ENCODE measurements at regions not wholly inside any gene's neighbourhood (a gene's known extent, or its start where the extent isn't known, plus 50 kb on each side); places are given as distances from the start of the nearest gene placed in this dataset.
"Not testable (repeated sequence)": the region's sequence is repeated elsewhere in the genome, so short reads cannot be mapped to it uniquely, and the experiment has no call there.

DNA sequence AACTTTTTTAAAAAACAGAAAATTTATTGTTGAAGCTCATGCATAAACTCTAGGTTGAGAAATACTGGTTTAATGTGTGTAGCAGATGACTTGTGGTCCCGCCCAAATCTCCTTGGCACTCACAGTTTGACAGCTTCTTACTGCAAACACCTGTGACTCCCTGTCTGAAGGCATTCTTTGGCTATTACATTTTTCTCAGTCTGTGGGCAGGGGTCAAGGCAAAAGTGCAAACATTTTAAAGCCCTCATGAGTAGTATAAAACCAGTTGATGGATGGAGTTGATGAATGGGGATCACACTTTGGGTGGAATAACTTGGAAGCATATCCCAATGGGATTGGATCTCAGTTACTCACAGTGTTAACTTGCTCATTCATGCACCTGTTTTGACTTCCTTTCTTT is 1007.0 kb upstream of the NUDT12 start:
- Histone ChIP-seq H3K4me1 (ENCODE audit: control insufficient read depth, insufficient read depth, low read length) (no peaks in the 10 kb centered on the region), H3K9ac (ENCODE audit: low read length in 2 of 2) (no peak overlapping the region), H3K4me3 (ENCODE audit: low read length in 2 of 2) (no peak overlapping the region), H3K27me3 (ENCODE audit: control insufficient read depth in 1 of 2, insufficient read depth in 2 of 2, low read length in 2 of 2) (no peaks in the 10 kb centered on the region), H3K27ac (ENCODE audit: low read length) (no peak overlapping the region), H3K9me3 (ENCODE audit: control insufficient read depth in 2 of 2, low read length in 2 of 2) (no peaks in the 10 kb centered on the region), H3K36me3 (ENCODE audit: control insufficient read depth in 2 of 2, insufficient read depth in 2 of 2, low read length in 2 of 2) (no peaks in the 10 kb centered on the region)

DNA sequence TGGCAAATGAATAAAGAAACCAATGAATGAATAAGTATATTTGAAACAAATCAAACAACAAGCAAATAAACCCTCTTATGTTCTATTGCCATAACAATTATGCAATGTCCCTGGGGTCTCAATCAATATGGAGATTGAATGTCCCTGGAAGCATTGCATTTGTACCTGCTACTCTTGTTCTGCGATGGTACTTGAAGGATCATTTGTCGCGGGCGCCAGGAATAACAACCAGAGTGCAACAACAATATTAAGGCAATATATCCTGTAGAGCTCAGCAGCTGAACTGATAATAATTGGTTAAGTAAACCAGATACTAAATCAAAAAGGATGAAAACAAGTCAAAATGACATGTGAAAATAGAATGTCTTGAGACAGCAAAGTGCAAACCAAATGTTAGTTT is 1001.9 kb upstream of the NUDT12 start:
- H3K4me3 ChIP-seq (ENCODE audit: low read length in 2 of 2): no peak overlapping the region
- no peaks in the 10 kb centered on the region for H3K36me3 ChIP-seq (ENCODE audit: control insufficient read depth in 2 of 2, insufficient read depth in 2 of 2, low read length in 2 of 2)
- no peak overlapping the region for H3K9ac ChIP-seq (ENCODE audit: low read length in 2 of 2)
- H3K27me3 ChIP-seq (ENCODE audit: control insufficient read depth in 1 of 2, insufficient read depth in 2 of 2, low read length in 2 of 2): no peaks in the 10 kb centered on the region
- no peaks in the 10 kb centered on the region for H3K4me1 ChIP-seq (ENCODE audit: control insufficient read depth, insufficient read depth, low read length)
- H3K9me3 ChIP-seq (ENCODE audit: control insufficient read depth in 2 of 2, low read length in 2 of 2): no peaks in the 10 kb centered on the region
- H3K27ac ChIP-seq (ENCODE audit: low read length): no peak overlapping the region

DNA sequence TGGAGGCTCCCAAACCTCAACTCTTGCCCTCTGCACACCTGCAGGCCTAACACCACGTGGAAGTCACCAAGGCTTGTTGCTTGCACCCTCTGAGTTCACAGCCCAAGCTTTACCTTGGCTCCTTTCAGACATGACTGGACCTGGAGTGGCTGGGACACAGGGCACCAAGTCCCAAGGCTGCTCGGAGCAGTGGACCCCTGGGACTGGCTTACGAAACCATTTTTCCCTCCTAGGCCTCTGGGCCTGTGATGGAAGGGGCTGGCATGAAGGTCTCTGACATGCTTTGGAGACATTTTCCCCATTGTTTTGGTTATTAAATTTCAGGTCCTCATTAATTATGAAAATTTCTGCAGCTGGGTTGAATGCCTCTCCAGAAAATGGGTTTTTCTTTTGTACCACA is 994.4 kb upstream of the NUDT12 start:
- Histone ChIP-seq H3K36me3 (ENCODE audit: control insufficient read depth in 2 of 2, insufficient read depth in 2 of 2, low read length in 2 of 2) (no peaks in the 10 kb centered on the region), H3K4me1 (ENCODE audit: control insufficient read depth, insufficient read depth, low read length) (no peaks in the 10 kb centered on the region), H3K27ac (ENCODE audit: low read length) (no peak overlapping the region), H3K4me3 (ENCODE audit: low read length in 2 of 2) (no peak overlapping the region), H3K27me3 (ENCODE audit: control insufficient read depth in 1 of 2, insufficient read depth in 2 of 2, low read length in 2 of 2) (no peaks in the 10 kb centered on the region), H3K9ac (ENCODE audit: low read length in 2 of 2) (no peak overlapping the region), H3K9me3 (ENCODE audit: control insufficient read depth in 2 of 2, low read length in 2 of 2) (no peaks in the 10 kb centered on the region)

DNA sequence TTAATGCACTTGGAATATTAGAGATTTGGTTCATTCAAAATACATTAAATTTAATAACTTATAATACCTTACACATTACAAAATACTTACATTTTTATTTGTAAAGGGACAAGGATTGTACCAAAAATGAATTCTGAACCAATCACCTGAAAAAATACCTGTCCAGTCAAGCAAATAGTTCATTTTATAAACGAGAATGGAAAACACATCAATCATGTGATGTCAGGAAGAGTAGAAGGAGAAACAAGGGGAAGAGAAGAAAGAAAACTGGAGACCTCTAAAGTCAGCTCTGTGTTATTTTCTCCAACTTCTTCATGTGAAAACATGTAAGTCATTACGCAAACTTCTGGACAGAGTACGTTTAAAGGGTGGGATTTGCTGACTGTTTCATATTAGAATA is 989.0 kb upstream of the NUDT12 start:
- no peak overlapping the region for H3K27ac ChIP-seq (ENCODE audit: low read length)
- H3K36me3 ChIP-seq (ENCODE audit: control insufficient read depth in 2 of 2, insufficient read depth in 2 of 2, low read length in 2 of 2): no peaks in the 10 kb centered on the region
- H3K4me3 ChIP-seq (ENCODE audit: low read length in 2 of 2): no peak overlapping the region
- H3K4me1 ChIP-seq (ENCODE audit: control insufficient read depth, insufficient read depth, low read length): no peaks in the 10 kb centered on the region
- no peak overlapping the region for H3K9ac ChIP-seq (ENCODE audit: low read length in 2 of 2)
- no peaks in the 10 kb centered on the region for H3K9me3 ChIP-seq (ENCODE audit: control insufficient read depth in 2 of 2, low read length in 2 of 2)
- no peaks in the 10 kb centered on the region for H3K27me3 ChIP-seq (ENCODE audit: control insufficient read depth in 1 of 2, insufficient read depth in 2 of 2, low read length in 2 of 2)

DNA sequence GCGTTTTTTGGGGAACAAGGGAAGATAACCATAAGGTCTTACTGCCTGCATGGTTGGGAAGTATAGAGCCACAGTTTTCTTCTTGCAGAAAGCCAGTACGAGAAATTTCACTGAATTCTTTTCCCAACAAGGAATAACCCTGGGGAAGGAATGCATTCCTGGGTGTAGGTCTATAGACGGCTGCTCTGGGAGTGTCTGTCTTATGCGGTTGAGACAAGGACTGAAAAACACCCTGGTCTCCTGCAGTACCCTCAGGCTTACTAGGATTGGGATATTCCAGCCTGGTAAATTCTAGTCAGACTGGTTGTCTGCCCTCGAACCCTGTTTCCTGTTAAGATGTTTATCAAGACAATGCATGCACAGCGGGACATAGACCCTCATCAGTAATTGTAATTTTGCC is 984.3 kb upstream of the NUDT12 start:
- not testable (repeated sequence) for H3K4me3 ChIP-seq (ENCODE audit: low read length in 2 of 2); H3K4me1 ChIP-seq (ENCODE audit: control insufficient read depth, insufficient read depth, low read length); H3K27me3 ChIP-seq (ENCODE audit: control insufficient read depth in 1 of 2, insufficient read depth in 2 of 2, low read length in 2 of 2); H3K36me3 ChIP-seq (ENCODE audit: control insufficient read depth in 2 of 2, insufficient read depth in 2 of 2, low read length in 2 of 2); H3K9ac ChIP-seq (ENCODE audit: low read length in 2 of 2); H3K9me3 ChIP-seq (ENCODE audit: control insufficient read depth in 2 of 2, low read length in 2 of 2); H3K27ac ChIP-seq (ENCODE audit: low read length)

DNA sequence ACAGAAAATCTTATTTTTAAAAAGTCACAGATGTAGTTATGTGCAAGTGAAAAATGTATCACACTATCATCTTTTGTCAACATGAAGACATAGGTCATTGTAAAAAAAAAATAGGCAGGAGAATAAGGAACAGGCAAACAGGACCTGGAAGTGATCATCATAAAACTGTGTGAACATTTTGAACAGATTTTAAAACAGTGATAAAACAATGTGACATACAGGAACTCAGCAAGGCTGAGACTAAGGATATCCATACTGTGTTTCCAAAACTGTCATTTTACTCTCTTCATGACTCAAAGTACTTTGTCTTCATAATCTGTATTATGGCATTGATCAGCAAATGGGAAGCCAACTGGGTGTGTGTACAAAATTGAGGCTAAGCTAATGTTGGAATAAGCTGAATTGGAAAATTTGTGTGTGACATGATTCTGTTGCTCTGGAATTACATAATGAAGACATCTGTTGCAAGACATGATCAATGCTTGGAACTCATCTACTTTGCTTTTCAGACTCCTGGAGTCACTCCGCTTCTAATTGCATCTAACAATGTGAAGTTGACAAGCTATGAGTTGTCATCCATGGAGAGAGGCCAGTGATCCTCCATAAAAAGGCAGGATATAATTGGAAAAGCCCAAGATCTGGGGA is 978.7 kb upstream of the NUDT12 start:
- Histone ChIP-seq H3K27ac (ENCODE audit: low read length) (no peak overlapping the region), H3K4me3 (ENCODE audit: low read length in 2 of 2) (no peak overlapping the region), H3K36me3 (ENCODE audit: control insufficient read depth in 2 of 2, insufficient read depth in 2 of 2, low read length in 2 of 2) (no peaks in the 10 kb centered on the region), H3K9ac (ENCODE audit: low read length in 2 of 2) (no peak overlapping the region), H3K9me3 (ENCODE audit: control insufficient read depth in 2 of 2, low read length in 2 of 2) (no peaks in the 10 kb centered on the region), H3K4me1 (ENCODE audit: control insufficient read depth, insufficient read depth, low read length) (no peaks in the 10 kb centered on the region), H3K27me3 (ENCODE audit: control insufficient read depth in 1 of 2, insufficient read depth in 2 of 2, low read length in 2 of 2) (no peaks in the 10 kb centered on the region)

DNA sequence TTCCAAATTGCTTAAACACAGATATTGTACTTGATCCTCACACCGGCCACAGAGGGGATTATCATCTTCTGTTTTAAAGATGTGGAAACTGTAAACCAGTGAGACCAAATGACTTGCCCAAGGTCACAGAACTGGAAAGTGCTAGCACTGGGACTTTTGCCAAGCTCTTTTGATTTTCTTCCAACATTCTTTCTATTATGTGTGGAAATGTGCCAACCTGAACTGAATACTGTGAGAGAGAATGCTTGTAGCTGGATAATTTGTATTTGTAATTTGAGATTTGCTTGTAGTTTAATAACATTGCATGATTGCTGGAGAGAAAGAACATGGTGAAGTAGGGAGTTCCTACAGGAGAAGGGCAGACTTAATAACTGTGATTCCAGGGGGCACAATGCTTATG is 977.9 kb upstream of the NUDT12 start:
- no peak overlapping the region for H3K27ac ChIP-seq (ENCODE audit: low read length)
- no peaks in the 10 kb centered on the region for H3K9me3 ChIP-seq (ENCODE audit: control insufficient read depth in 2 of 2, low read length in 2 of 2)

DNA sequence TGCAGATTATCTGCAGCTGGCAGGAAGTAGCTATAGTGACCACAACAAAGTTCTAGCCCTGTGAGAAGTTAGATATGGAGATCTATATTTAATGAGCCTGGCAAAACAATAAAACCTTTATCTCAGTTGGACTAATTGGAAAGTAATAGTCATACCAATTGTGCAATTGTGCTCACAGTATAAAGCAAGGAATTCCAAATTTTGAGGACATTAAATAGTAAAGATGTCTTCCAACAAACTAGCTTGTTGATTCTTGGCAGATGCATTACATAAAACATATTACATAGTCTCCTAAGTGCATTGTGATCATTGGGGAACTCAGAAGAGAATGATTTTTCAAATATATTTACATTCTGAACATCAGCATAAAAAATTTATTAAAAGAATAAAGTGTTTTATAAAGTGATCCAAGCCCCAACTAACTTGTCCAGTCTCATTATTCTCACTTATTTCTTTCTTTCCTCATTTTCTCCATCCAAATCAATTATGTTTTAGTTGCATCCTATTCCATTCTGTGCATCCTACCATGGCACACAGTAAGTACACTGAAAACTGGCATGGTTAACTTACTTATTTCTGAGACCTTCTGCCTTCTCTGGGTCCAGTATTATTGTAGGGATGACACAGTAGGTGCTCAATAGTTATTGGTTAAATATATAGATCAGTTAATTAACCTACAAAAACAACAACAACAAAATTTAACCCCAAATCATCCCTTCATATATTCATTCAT is 977.2 kb upstream of the NUDT12 start:
- no peaks in the 10 kb centered on the region for H3K36me3 ChIP-seq (ENCODE audit: control insufficient read depth in 2 of 2, insufficient read depth in 2 of 2, low read length in 2 of 2)
- H3K9me3 ChIP-seq (ENCODE audit: control insufficient read depth in 2 of 2, low read length in 2 of 2): no peaks in the 10 kb centered on the region
- no peak overlapping the region for H3K27ac ChIP-seq (ENCODE audit: low read length)
- no peak overlapping the region for H3K9ac ChIP-seq (ENCODE audit: low read length in 2 of 2)
- H3K27me3 ChIP-seq (ENCODE audit: control insufficient read depth in 1 of 2, insufficient read depth in 2 of 2, low read length in 2 of 2): no peaks in the 10 kb centered on the region
- H3K4me3 ChIP-seq (ENCODE audit: low read length in 2 of 2): no peak overlapping the region
- H3K4me1 ChIP-seq (ENCODE audit: control insufficient read depth, insufficient read depth, low read length): no peaks in the 10 kb centered on the region

More for the DNA sequence above, 977.9 kb upstream of the NUDT12 start:
- Histone ChIP-seq H3K4me1 (ENCODE audit: control insufficient read depth, insufficient read depth, low read length) (no peaks in the 10 kb centered on the region), H3K36me3 (ENCODE audit: control insufficient read depth in 2 of 2, insufficient read depth in 2 of 2, low read length in 2 of 2) (no peaks in the 10 kb centered on the region), H3K27me3 (ENCODE audit: control insufficient read depth in 1 of 2, insufficient read depth in 2 of 2, low read length in 2 of 2) (no peaks in the 10 kb centered on the region), H3K4me3 (ENCODE audit: low read length in 2 of 2) (no peak overlapping the region), H3K9ac (ENCODE audit: low read length in 2 of 2) (no peak overlapping the region)

DNA sequence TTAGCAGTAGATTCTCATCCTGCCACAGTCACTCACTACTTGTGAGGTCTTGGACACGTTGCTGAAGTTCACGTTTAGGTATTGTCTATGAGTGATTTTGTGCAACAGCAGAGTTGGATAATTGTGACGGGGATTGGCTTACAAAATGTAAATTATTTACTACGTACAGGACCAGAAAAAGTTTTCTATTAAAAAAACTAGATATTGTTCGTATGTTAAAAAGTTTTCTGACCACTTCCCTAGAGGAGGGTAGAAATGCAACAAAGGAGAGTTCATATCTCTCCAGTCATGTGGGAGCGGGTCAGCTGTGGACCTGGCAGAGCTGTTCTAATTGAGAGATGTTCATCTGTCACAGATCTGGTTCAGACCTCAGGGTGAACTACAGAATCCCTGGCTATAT is 976.1 kb upstream of the NUDT12 start:
- no peaks in the 10 kb centered on the region for H3K27me3 ChIP-seq (ENCODE audit: control insufficient read depth in 1 of 2, insufficient read depth in 2 of 2, low read length in 2 of 2)
- H3K4me3 ChIP-seq (ENCODE audit: low read length in 2 of 2): no peak overlapping the region
- no peak overlapping the region for H3K9ac ChIP-seq (ENCODE audit: low read length in 2 of 2)
- H3K4me1 ChIP-seq (ENCODE audit: control insufficient read depth, insufficient read depth, low read length): no peaks in the 10 kb centered on the region
- H3K9me3 ChIP-seq (ENCODE audit: control insufficient read depth in 2 of 2, low read length in 2 of 2): no peaks in the 10 kb centered on the region
- H3K27ac ChIP-seq (ENCODE audit: low read length): no peak overlapping the region
- H3K36me3 ChIP-seq (ENCODE audit: control insufficient read depth in 2 of 2, insufficient read depth in 2 of 2, low read length in 2 of 2): no peaks in the 10 kb centered on the region

DNA sequence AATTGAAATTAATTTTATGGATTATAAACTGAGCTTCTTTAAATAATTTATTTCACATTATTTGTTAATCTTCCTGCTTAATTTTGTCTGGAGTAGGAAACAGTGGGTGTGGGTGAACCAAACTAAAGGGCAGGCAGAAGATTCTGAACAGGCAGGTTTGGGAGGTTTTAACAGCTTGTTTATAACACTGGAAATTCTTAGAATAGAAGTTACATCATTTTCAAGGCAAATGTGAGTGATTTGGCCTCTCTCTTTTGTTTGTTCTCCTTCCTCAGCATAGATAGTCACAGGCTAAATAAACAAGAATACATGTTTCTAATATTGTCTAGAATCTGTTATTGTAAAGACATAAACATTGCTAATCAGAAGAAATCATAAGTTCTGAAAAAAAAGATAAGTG is 970.9 kb upstream of the NUDT12 start:
- H3K27ac ChIP-seq (ENCODE audit: low read length): no peak overlapping the region
- H3K4me3 ChIP-seq (ENCODE audit: low read length in 2 of 2): no peak overlapping the region
- H3K9ac ChIP-seq (ENCODE audit: low read length in 2 of 2): no peak overlapping the region
- H3K9me3 ChIP-seq (ENCODE audit: control insufficient read depth in 2 of 2, low read length in 2 of 2): no peaks in the 10 kb centered on the region
- H3K36me3 ChIP-seq (ENCODE audit: control insufficient read depth in 2 of 2, insufficient read depth in 2 of 2, low read length in 2 of 2): no peaks in the 10 kb centered on the region
- no peaks in the 10 kb centered on the region for H3K4me1 ChIP-seq (ENCODE audit: control insufficient read depth, insufficient read depth, low read length)
- H3K27me3 ChIP-seq (ENCODE audit: control insufficient read depth in 1 of 2, insufficient read depth in 2 of 2, low read length in 2 of 2): no peaks in the 10 kb centered on the region

DNA sequence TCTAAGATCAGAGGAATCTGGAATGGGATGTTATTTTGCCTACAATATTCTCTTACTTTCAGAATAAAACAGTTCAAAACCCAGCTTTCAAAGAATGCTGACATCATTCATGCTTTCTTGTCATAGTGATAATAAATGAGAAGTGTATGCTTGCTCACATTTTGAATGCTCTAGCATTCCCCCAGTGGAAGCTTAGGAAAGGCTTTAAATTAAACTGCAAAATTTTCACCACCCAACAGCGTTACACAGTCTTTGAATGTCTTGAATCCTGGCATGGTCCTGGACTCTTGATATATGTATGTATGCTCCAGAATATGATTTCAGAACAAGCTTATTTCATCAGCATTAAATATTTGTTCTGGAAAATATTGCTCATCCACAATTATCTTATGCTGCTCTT is 964.3 kb upstream of the NUDT12 start:
- H3K36me3 ChIP-seq (ENCODE audit: control insufficient read depth in 2 of 2, insufficient read depth in 2 of 2, low read length in 2 of 2): no peaks in the 10 kb centered on the region
- H3K9ac ChIP-seq (ENCODE audit: low read length in 2 of 2): no peak overlapping the region
- H3K27ac ChIP-seq (ENCODE audit: low read length): no peak overlapping the region
- H3K4me1 ChIP-seq (ENCODE audit: control insufficient read depth, insufficient read depth, low read length): no peaks in the 10 kb centered on the region
- no peaks in the 10 kb centered on the region for H3K9me3 ChIP-seq (ENCODE audit: control insufficient read depth in 2 of 2, low read length in 2 of 2)
- H3K27me3 ChIP-seq (ENCODE audit: control insufficient read depth in 1 of 2, insufficient read depth in 2 of 2, low read length in 2 of 2): no peaks in the 10 kb centered on the region
- no peak overlapping the region for H3K4me3 ChIP-seq (ENCODE audit: low read length in 2 of 2)
